PFSK-1 (cell line): ENCODE measurements at regions not wholly inside any gene's neighbourhood (a gene's known extent, or its start where the extent isn't known, plus 50 kb on each side); places are given as distances from the start of the nearest gene placed in this dataset.

Experiments
- POLR2AphosphoS5 ChIP-seq: IDR thresholded peaks from 2 replicates; pipeline ENCODE4 v1.6.1; 2012; ENCODE audit warnings: low read depth, mild to moderate bottlenecking, control low read depth, low read length, moderate library complexity
- SIN3A ChIP-seq: IDR thresholded peaks from 2 replicates; pipeline ENCODE4 v1.6.1; 2012; ENCODE audit warnings: mild to moderate bottlenecking, low read length, moderate library complexity, borderline replicate concordance; ENCODE audit not compliant: insufficient read depth

GRCh38 chr4:38470735-38471262 is 193.2 kb upstream of the KLF3 start:
- TF ChIP-seq SIN3A (no peak), POLR2AphosphoS5 (no peak)
